ENCODE measurements at regions not wholly inside any gene's neighbourhood (a gene's known extent, or its start where the extent isn't known, plus 50 kb on each side); places are given as distances from the start of the nearest gene placed in this dataset.

- H3K4me3 Mint-ChIP-seq, result peak overlapping the region in 3 of 10 donors; percentile 44 to 47 (median 47)
- H3K36me3 Mint-ChIP-seq, result no peaks in the 10 kb centered on the region
- peak overlapping the region in 5 of 10 donors; percentile 52 to 88 (median 74) for H3K27ac Mint-ChIP-seq
- no peaks in the 10 kb centered on the region for H3K27me3 Mint-ChIP-seq
- no peak for DNase-seq
- H3K4me1 Mint-ChIP-seq, result peaks cover 13 to 29% (median 15%) of the 10 kb centered on the region in 4 donors
- POLR2A ChIA-PET, result interaction anchor here (0.7 to 1.2 kb wide), 3 partner anchors 138 to 275 kb away, joined by 4 to 5 read pairs (median 4); no protein-coding TSS in a partner anchor
- ATAC-seq, result no peak
- no peaks in the 10 kb centered on the region for H3K9me3 Mint-ChIP-seq
Measured at GRCh38 chr1:58923090-58923470, 139.2 kb upstream of the JUN start.

- Mint-ChIP-seq H3K9me3 (no peaks in the 10 kb centered on the region), H3K27ac (no peak overlapping the region)
Measured at GRCh38 chr1:58924016-58924565, 140.2 kb upstream of the JUN start.

GRCh38 chr1:58924821-58925220, 141.0 kb upstream of the JUN start:
- POLR2A ChIA-PET, result no interaction called here
- Mint-ChIP-seq H3K4me3 (no peak overlapping the region), H3K36me3 (no peaks in the 10 kb centered on the region), H3K27ac (no peak overlapping the region), H3K9me3 (no peaks in the 10 kb centered on the region), H3K27me3 (peaks cover 0 to 5% (median 0%) of the 10 kb centered on the region in 5 donors), H3K4me1 (peaks cover 13 to 33% (median 21%) of the 10 kb centered on the region in 4 donors)
- no peak for ATAC-seq
- no peak for DNase-seq

More at GRCh38 chr1:58924016-58924565, 140.2 kb upstream of the JUN start:
- ATAC-seq (no peak), DNase-seq (no peak)
- Mint-ChIP-seq H3K27me3 (peaks cover 0 to 5% (median 0%) of the 10 kb centered on the region in 5 donors), H3K36me3 (no peaks in the 10 kb centered on the region), H3K4me1 (peaks cover 13 to 29% (median 15%) of the 10 kb centered on the region in 4 donors), H3K4me3 (no peak overlapping the region)
- POLR2A ChIA-PET, result no interaction called here

DNA sequence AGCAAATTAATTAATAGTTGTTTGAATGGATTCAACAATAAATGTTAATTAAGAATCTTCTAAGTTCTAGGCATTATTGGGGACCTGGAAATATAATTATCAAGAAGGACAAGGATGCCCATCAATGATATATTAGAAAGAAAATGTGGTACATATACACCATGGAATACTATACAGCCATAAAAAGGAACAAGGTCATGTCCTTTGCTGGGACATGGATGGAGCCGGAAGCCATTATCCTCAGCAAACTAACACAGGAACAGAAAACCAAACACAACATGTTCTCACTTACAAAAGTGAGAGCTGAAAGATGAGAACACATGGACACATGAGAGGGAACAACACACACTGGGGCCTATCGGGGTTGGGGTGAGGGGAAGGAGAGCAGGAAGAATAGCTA, 141.4 kb upstream of the JUN start:
- Mint-ChIP-seq H3K27me3 (peaks cover 0 to 5% (median 0%) of the 10 kb centered on the region in 5 donors), H3K4me3 (no peak overlapping the region), H3K9me3 (no peaks in the 10 kb centered on the region), H3K27ac (peak overlapping the region in 1 of 10 donors; percentile 42), H3K36me3 (no peaks in the 10 kb centered on the region), H3K4me1 (peaks cover 13 to 36% (median 22%) of the 10 kb centered on the region in 4 donors)
- DNase-seq, result no peak
- no peak for ATAC-seq
- POLR2A ChIA-PET, result no interaction called here

GRCh38 chr1:58926152-58926551, 142.3 kb upstream of the JUN start:
- H3K4me1 Mint-ChIP-seq, result peaks cover 13 to 36% (median 23%) of the 10 kb centered on the region in 4 donors
- POLR2A ChIA-PET, result interaction anchor here (0.7 kb wide), 1 partner anchor 223 kb away, joined by 3 read pairs; no protein-coding TSS in a partner anchor
- H3K27ac Mint-ChIP-seq, result no peak overlapping the region
- ATAC-seq (no peak), DNase-seq (no peak)
- peaks cover 0 to 5% (median 0%) of the 10 kb centered on the region in 5 donors for H3K27me3 Mint-ChIP-seq
- H3K36me3 Mint-ChIP-seq, result no peaks in the 10 kb centered on the region
- H3K4me3 Mint-ChIP-seq, result no peak overlapping the region
- H3K9me3 Mint-ChIP-seq, result no peaks in the 10 kb centered on the region

DNA sequence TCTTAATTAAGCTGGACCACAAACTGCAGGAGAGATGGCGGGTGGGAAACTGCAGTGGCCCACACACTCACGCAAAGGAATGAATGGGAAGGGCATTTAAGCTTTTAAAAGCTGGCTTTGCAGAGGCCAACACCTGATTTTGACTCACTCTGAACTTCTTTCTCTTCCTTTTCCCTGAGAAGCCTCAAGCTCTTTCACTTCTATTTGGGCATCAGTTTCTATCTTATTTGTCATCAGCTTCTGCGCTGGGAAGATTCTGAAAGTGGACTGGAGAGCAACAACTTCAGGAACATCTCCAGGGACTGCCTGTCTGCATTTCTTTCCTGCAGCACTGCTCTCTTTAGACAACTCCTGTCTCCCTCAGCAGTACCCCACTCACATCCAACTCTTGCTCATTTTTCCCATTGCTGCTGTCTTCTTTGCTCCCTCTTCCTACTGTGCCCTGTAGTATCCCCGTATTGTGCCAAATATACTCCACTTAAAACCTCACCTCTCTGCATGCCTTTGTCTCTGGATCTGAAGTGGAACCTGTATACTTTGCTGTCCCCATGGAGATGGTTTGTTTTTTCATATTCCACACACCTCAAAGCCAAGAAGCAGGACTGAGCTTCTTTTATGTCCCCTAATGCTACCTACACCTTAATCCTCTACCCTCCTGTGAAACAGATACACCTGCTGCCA, 143.3 kb upstream of the JUN start:
- H3K27ac Mint-ChIP-seq, result peak overlapping the region in 1 of 10 donors; percentile 8

GRCh38 chr1:58927722-58928085, 143.9 kb upstream of the JUN start:
- Mint-ChIP-seq H3K4me3 (no peak overlapping the region), H3K36me3 (no peaks in the 10 kb centered on the region), H3K27ac (peak overlapping the region in 1 of 10 donors; percentile 8)

More for the DNA sequence above, 143.3 kb upstream of the JUN start:
- ATAC-seq, result no peak
- POLR2A ChIA-PET, result interaction anchor here (0.6 kb wide), 1 partner anchor 18 kb away, joined by 3 read pairs; no protein-coding TSS in a partner anchor
- Mint-ChIP-seq H3K4me3 (no peak overlapping the region), H3K9me3 (no peaks in the 10 kb centered on the region), H3K27me3 (peaks cover 0 to 5% (median 0%) of the 10 kb centered on the region in 5 donors), H3K36me3 (no peaks in the 10 kb centered on the region), H3K4me1 (peaks cover 21 to 36% (median 24%) of the 10 kb centered on the region in 4 donors)
- DNase-seq, result no peak

GRCh38 chr1:58928514-58928913, 144.7 kb upstream of the JUN start:
- DNase-seq (no peak), ATAC-seq (no peak)
- Mint-ChIP-seq H3K4me3 (no peak overlapping the region), H3K9me3 (peaks cover 0 to 1% (median 0%) of the 10 kb centered on the region in 9 donors), H3K36me3 (no peaks in the 10 kb centered on the region), H3K27ac (no peak overlapping the region), H3K27me3 (peaks cover 0 to 5% (median 0%) of the 10 kb centered on the region in 5 donors), H3K4me1 (peaks cover 20 to 37% (median 25%) of the 10 kb centered on the region in 4 donors)
- POLR2A ChIA-PET, result no interaction called here

More at GRCh38 chr1:58927722-58928085, 143.9 kb upstream of the JUN start:
- POLR2A ChIA-PET, result interaction anchor here (0.6 kb wide), 1 partner anchor 18 kb away, joined by 3 read pairs; no protein-coding TSS in a partner anchor
- Mint-ChIP-seq H3K9me3 (no peaks in the 10 kb centered on the region), H3K4me1 (peaks cover 20 to 36% (median 23%) of the 10 kb centered on the region in 4 donors), H3K27me3 (peaks cover 0 to 5% (median 0%) of the 10 kb centered on the region in 5 donors)
- ATAC-seq (no peak), DNase-seq (no peak)

- ATAC-seq (no peak), DNase-seq (no peak)
- Mint-ChIP-seq H3K4me1 (peaks cover 24 to 42% (median 29%) of the 10 kb centered on the region in 4 donors), H3K36me3 (no peaks in the 10 kb centered on the region), H3K9me3 (peaks cover 0 to 3% (median 0%) of the 10 kb centered on the region in 9 donors), H3K27me3 (peaks cover 0 to 5% (median 0%) of the 10 kb centered on the region in 5 donors), H3K27ac (peak overlapping the region in 2 of 10 donors; percentile 13 to 15), H3K4me3 (peak overlapping the region in 2 of 10 donors; percentile 42 to 43)
- POLR2A ChIA-PET, result no interaction called here
Measured at GRCh38 chr1:58929671-58930325, 146.0 kb upstream of the JUN start.

GRCh38 chr1:58931024-58931423, 147.2 kb upstream of the JUN start:
- peaks cover 27 to 42% (median 31%) of the 10 kb centered on the region in 4 donors for H3K4me1 Mint-ChIP-seq
- ATAC-seq (no peak), DNase-seq (no peak)
- peaks cover 0 to 3% (median 0%) of the 10 kb centered on the region in 9 donors for H3K9me3 Mint-ChIP-seq
- peaks cover 0 to 5% (median 0%) of the 10 kb centered on the region in 5 donors for H3K27me3 Mint-ChIP-seq
- POLR2A ChIA-PET, result no interaction called here
- H3K27ac Mint-ChIP-seq, result peak overlapping the region in 1 of 10 donors; percentile 41
- H3K4me3 Mint-ChIP-seq, result no peak overlapping the region
- no peaks in the 10 kb centered on the region for H3K36me3 Mint-ChIP-seq

- POLR2A ChIA-PET, result interaction anchor here (1.2 kb wide), 1 partner anchor 11 kb away, joined by 5 read pairs; no protein-coding TSS in a partner anchor
- H3K4me1 Mint-ChIP-seq, result peaks cover 27 to 42% (median 31%) of the 10 kb centered on the region in 4 donors
Measured at GRCh38 chr1:58931756-58932155, 147.9 kb upstream of the JUN start.

DNA sequence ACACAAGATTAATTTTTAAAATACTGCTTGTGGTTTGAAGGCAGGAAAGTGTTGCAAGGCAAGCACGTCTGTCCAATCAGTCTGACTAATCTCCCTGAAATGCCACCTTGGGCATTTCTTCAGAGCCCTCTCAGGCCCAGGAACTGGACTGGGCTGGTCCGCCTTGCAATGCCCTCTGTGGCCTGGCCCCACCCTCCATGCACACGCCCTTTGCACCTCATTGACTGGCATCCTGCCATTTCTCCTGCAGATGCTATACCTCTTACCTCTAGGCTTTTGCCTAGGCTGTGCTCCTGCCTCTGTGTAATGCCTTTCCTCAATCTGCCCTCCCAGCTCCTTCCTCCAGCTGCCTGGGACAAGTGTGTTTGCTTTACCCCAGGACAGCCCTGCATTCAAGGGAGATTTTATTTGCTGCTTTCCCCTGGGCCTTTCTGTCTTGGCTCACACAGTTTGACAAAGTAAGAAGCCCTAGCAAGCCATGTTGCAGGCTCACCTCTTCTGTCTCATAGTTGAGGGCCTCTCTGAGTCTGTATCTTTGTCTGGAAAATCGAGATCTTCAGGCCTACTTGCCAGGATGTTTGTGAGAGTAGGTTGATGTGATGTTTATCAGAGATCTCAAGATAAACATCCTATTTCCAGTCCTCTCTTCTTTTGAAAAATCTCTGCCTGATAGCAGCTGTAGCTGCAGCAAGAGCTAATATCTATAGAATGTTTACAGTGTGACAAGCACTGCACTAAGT, 149.2 kb upstream of the JUN start:
- peaks cover 0 to 5% (median 0%) of the 10 kb centered on the region in 5 donors for H3K27me3 Mint-ChIP-seq
- ATAC-seq (no peak), DNase-seq (no peak)
- H3K4me3 Mint-ChIP-seq, result no peak overlapping the region
- POLR2A ChIA-PET, result interaction anchor here (0.5 to 1.2 kb wide), 2 partner anchors 9 to 89 kb away, joined by 4 to 5 read pairs; no protein-coding TSS in a partner anchor
- peak overlapping the region in 3 of 10 donors; percentile 19 to 79 (median 33) for H3K27ac Mint-ChIP-seq
- no peaks in the 10 kb centered on the region for H3K36me3 Mint-ChIP-seq
- H3K9me3 Mint-ChIP-seq, result peaks cover 0 to 3% (median 0%) of the 10 kb centered on the region in 9 donors
- H3K4me1 Mint-ChIP-seq, result peaks cover 27 to 47% (median 35%) of the 10 kb centered on the region in 4 donors

More at GRCh38 chr1:58931756-58932155, 147.9 kb upstream of the JUN start:
- Mint-ChIP-seq H3K9me3 (peaks cover 0 to 3% (median 0%) of the 10 kb centered on the region in 9 donors), H3K4me3 (no peak overlapping the region), H3K36me3 (no peaks in the 10 kb centered on the region), H3K27ac (peak overlapping the region in 1 of 10 donors; percentile 78), H3K27me3 (peaks cover 0 to 5% (median 0%) of the 10 kb centered on the region in 5 donors)
- DNase-seq (no peak), ATAC-seq (no peak)

Measured in naive thymus-derived CD8-positive, alpha-beta T cell (primary cell).